ENCODE measurements at regions not wholly inside any gene's neighbourhood (a gene's known extent, or its start where the extent isn't known, plus 50 kb on each side); places are given as distances from the start of the nearest gene placed in this dataset.

DNA sequence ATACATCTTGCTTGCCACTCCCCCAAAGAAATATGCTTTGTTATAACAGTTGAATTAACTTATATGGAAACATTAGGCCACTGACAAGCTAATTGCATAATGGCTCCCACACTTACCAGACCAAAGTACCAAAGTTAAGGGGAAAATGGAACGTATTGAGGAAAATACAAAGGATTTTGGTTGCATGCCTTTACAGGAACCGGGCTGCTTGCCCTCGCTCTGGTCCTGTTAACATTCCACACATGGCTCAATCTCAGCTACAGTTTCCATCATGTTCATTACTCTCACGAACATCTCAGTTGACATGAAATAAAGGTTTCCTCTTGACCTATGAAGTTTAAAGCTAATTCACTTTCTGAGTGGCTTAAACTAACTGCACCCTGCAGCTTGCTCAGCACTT, 220.7 kb upstream of the RXFP2 start:
- TF ChIP-seq, protein P1, sequence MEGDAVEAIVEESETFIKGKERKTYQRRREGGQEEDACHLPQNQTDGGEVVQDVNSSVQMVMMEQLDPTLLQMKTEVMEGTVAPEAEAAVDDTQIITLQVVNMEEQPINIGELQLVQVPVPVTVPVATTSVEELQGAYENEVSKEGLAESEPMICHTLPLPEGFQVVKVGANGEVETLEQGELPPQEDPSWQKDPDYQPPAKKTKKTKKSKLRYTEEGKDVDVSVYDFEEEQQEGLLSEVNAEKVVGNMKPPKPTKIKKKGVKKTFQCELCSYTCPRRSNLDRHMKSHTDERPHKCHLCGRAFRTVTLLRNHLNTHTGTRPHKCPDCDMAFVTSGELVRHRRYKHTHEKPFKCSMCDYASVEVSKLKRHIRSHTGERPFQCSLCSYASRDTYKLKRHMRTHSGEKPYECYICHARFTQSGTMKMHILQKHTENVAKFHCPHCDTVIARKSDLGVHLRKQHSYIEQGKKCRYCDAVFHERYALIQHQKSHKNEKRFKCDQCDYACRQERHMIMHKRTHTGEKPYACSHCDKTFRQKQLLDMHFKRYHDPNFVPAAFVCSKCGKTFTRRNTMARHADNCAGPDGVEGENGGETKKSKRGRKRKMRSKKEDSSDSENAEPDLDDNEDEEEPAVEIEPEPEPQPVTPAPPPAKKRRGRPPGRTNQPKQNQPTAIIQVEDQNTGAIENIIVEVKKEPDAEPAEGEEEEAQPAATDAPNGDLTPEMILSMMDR (IDR thresholded peaks at IDR 0.05): no peak
- no peak for TF ChIP-seq POLR2A (IDR thresholded peaks at IDR 0.05)

Measured in esophagus squamous epithelium (tissue), 4 donors.